Liver (tissue), 7 donors: ENCODE measurements at regions not wholly inside any gene's neighbourhood (a gene's known extent, or its start where the extent isn't known, plus 50 kb on each side); places are given as distances from the start of the nearest gene placed in this dataset.

Experiments used
- DNase-seq: peaks from one replicate; pipeline ENCODE4 v3.0.0-alpha.2; 2017; ENCODE audit warnings: low spot score
- H3K27ac ChIP-seq, 2 donors: one replicate each; pipeline ENCODE4 v1.7.0; 2013; ENCODE audit warnings: inconsistent platforms in 2 of 2, low read length in 2 of 2, control low read depth in 1 of 2, low read depth in 1 of 2, mild to moderate bottlenecking in 1 of 2
- H3K27me3 ChIP-seq, 4 donors: one replicate each; pipeline versions ENCODE4 v1.6.1 to v1.7.0; 2013; ENCODE audit warnings: low read length in 3 of 4, inconsistent platforms in 1 of 4, mild to moderate bottlenecking in 1 of 4, moderate library complexity in 1 of 4; ENCODE audit not compliant: control insufficient read depth in 4 of 4, insufficient read depth in 4 of 4
- H3K36me3 ChIP-seq, 4 donors: one replicate each; pipeline versions ENCODE4 v1.6.1 to v1.7.0; 2013; ENCODE audit warnings: low read length in 3 of 4, mild to moderate bottlenecking in 3 of 4, low read depth in 1 of 4, moderate library complexity in 1 of 4; ENCODE audit not compliant: control insufficient read depth in 4 of 4, insufficient read depth in 3 of 4
- H3K4me1 ChIP-seq, 4 donors: one replicate each; pipeline versions ENCODE4 v1.6.1 to v1.7.0; 2013; ENCODE audit warnings: low read length in 3 of 4, mild to moderate bottlenecking in 3 of 4, moderate library complexity in 1 of 4; ENCODE audit not compliant: control insufficient read depth in 4 of 4, insufficient read depth in 4 of 4
- H3K4me3 ChIP-seq, 3 donors: one replicate each; pipeline versions ENCODE4 v1.6.1 to v1.7.0; 2013; ENCODE audit warnings: low read length in 3 of 3, control low read depth in 1 of 3, low read depth in 1 of 3, mild to moderate bottlenecking in 1 of 3
- H3K9ac ChIP-seq, 2 donors: one replicate each; pipeline ENCODE4 v1.7.0; 2013; ENCODE audit warnings: low read length in 2 of 2, mild to moderate bottlenecking in 2 of 2, moderate library complexity in 2 of 2, control low read depth in 1 of 2, low read depth in 1 of 2
- H3K9me3 ChIP-seq, 4 donors: one replicate each; pipeline versions ENCODE4 v1.6.1 to v1.7.0; 2013; ENCODE audit warnings: low read length in 3 of 4; ENCODE audit not compliant: control insufficient read depth in 4 of 4
- EGR1 ChIP-seq, 2 donors: IDR thresholded peaks; 2 replicates each; pipeline ENCODE4 v1.6.1; 2016 to 2018; ENCODE audit warnings: antibody characterized with exemption in 2 of 2, low read depth in 2 of 2
- FOXA1 ChIP-seq: IDR thresholded peaks from 2 replicates; pipeline ENCODE4 v1.6.1; 2016; ENCODE audit warnings: antibody characterized with exemption
- FOXA2 ChIP-seq: IDR thresholded peaks from 2 replicates; pipeline ENCODE4 v1.6.1; 2016; ENCODE audit warnings: antibody characterized with exemption
- GABPA ChIP-seq, 2 donors: IDR thresholded peaks in 1 of 2; conservative IDR thresholded peaks in 1 of 2; 2 replicates each; pipeline ENCODE4 v1.6.1; 2016; ENCODE audit warnings: antibody characterized with exemption in 2 of 2, mild to moderate bottlenecking in 1 of 2, moderate library complexity in 1 of 2
- HNF4A ChIP-seq, 2 donors: conservative IDR thresholded peaks; 2 replicates each; pipeline ENCODE4 v1.6.1; 2016; ENCODE audit warnings: antibody characterized with exemption in 2 of 2, mild to moderate bottlenecking in 2 of 2
- JUND ChIP-seq, 2 donors: IDR thresholded peaks; 2 replicates each; pipeline ENCODE4 v1.6.1; 2016; ENCODE audit warnings: antibody characterized with exemption in 2 of 2
- NR2F2 ChIP-seq: IDR thresholded peaks from 2 replicates; pipeline ENCODE4 v1.6.1; 2016; ENCODE audit warnings: antibody characterized with exemption
- RAD21 ChIP-seq, 2 donors: IDR thresholded peaks; 2 replicates each; pipeline ENCODE4 v1.6.1; 2016; ENCODE audit warnings: antibody characterized with exemption in 2 of 2, mild to moderate bottlenecking in 2 of 2
- RXRA ChIP-seq, 2 donors: IDR thresholded peaks; 2 replicates each; pipeline ENCODE4 v1.6.1; 2017 to 2018; ENCODE audit warnings: antibody characterized with exemption in 2 of 2, mild to moderate bottlenecking in 1 of 2
- SP1 ChIP-seq: IDR thresholded peaks from 2 replicates; pipeline ENCODE4 v1.6.1; 2018; ENCODE audit warnings: antibody characterized with exemption, mild to moderate bottlenecking
- TAF1 ChIP-seq: conservative IDR thresholded peaks from 2 replicates; pipeline ENCODE4 v1.6.1; 2016; ENCODE audit warnings: antibody characterized with exemption, mild to moderate bottlenecking
- WGBS: extraction: QIAGEN DNeasy Blood & Tissue Kit; methylation state at CpG from one replicate; pipeline ENCODE4 v1.1.7; 2013; 5-methylcytosine and 5-hydroxymethylcytosine counted together
- TF ChIP-seq, protein P1 (sequence below): IDR thresholded peaks from 2 replicates; pipeline ENCODE4 v1.6.1; 2016; ENCODE audit warnings: antibody characterized with exemption
- TF ChIP-seq, protein P2 (sequence below): IDR thresholded peaks from 2 replicates; pipeline ENCODE4 v1.6.1; 2016; ENCODE audit warnings: antibody characterized with exemption
- TF ChIP-seq, protein P3 (sequence below): IDR thresholded peaks from 2 replicates; pipeline ENCODE4 v1.6.1; 2016; ENCODE audit warnings: antibody characterized with exemption
- TF ChIP-seq, protein P4 (sequence below): IDR thresholded peaks from 2 replicates; pipeline ENCODE4 v1.6.1; 2016; ENCODE audit warnings: antibody characterized with exemption, mild to moderate bottlenecking
- donor health status: healthy.
- donor health status: healthy.
- donor health status: healthy.
- donor health status: healthy.

DNA sequence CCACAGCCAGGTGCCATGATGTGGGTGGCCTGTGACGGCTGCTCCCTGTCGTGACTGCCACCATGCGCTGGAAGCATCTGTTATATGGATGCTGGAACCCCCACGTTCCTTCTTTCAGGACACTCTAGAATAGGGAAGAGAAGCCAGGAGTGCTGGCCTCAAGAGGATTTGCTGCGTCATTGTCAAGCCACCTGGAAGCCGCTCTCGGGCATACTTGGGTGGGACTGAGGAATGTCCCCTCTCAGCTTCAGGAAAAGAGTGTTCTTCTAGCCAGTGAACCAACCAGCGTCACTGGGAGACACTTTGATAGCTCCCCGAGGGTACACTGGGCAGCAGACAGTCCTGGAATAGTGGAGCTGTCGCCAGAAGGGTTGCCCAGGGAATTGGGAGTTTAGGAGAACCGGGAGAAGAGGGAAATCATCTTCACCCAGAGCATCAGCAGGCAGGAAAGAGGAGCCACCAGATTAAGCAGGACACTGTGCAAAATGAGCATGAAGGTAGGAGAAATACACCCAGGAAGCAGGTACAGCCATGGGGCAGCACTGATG, 130.8 kb upstream of the SASH1 start:
- WGBS = 90% methylated on average over 11 of the region's 11 CpGs
- DNase-seq = no peak

DNA sequence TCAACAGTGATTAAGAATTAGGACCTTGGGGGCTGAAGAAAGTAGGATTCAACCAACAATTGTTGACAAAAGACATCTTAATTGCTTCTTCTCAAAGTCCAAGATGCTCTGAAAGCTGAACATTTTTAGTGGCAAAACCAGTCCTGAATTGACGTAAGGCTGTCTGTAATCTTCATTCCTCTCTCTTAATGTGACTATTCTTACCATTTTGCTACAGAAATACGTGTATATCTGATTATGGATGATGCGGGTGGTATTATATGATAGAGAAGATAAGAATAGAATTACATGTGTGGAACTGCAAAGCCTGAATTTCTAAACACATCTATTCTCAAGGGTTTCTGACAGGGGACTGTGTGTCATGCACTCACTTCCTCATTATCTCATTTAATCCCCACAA, 130.3 kb upstream of the SASH1 start:
- Histone ChIP-seq H3K9ac (no peak overlapping the region), H3K4me1 (no peaks in the 10 kb centered on the region), H3K36me3 (no peaks in the 10 kb centered on the region), H3K4me3 (no peak overlapping the region), H3K27me3 (no peaks in the 10 kb centered on the region), H3K27ac (no peak overlapping the region), H3K9me3 (no peaks in the 10 kb centered on the region)
- 90% methylated on average over 3 of the region's 3 CpGs for WGBS
- DNase-seq = no peak
- TF ChIP-seq, protein P1, sequence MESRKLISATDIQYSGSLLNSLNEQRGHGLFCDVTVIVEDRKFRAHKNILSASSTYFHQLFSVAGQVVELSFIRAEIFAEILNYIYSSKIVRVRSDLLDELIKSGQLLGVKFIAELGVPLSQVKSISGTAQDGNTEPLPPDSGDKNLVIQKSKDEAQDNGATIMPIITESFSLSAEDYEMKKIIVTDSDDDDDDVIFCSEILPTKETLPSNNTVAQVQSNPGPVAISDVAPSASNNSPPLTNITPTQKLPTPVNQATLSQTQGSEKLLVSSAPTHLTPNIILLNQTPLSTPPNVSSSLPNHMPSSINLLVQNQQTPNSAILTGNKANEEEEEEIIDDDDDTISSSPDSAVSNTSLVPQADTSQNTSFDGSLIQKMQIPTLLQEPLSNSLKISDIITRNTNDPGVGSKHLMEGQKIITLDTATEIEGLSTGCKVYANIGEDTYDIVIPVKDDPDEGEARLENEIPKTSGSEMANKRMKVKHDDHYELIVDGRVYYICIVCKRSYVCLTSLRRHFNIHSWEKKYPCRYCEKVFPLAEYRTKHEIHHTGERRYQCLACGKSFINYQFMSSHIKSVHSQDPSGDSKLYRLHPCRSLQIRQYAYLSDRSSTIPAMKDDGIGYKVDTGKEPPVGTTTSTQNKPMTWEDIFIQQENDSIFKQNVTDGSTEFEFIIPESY = no peak
- TF ChIP-seq, protein P2, sequence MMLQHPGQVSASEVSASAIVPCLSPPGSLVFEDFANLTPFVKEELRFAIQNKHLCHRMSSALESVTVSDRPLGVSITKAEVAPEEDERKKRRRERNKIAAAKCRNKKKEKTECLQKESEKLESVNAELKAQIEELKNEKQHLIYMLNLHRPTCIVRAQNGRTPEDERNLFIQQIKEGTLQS = no peak
- TF ChIP-seq GABPA (IDR thresholded peaks at IDR 0.05 in 1 of 2, conservative IDR thresholded peaks at IDR 0.05 in 1 of 2) (no peak), FOXA2 (no peak), SP1 (no peak), FOXA1 (no peak), TAF1 (no peak), NR2F2 (no peak), JUND (IDR thresholded peaks at IDR 0.05) (no peak), RAD21 (IDR thresholded peaks at IDR 0.05) (no peak), EGR1 (IDR thresholded peaks at IDR 0.05; ENCODE audit: low read depth in 2 of 2) (no peak), RXRA (IDR thresholded peaks at IDR 0.05) (no peak)
- TF ChIP-seq, protein P3, sequence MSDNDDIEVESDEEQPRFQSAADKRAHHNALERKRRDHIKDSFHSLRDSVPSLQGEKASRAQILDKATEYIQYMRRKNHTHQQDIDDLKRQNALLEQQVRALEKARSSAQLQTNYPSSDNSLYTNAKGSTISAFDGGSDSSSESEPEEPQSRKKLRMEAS = no peak
- TF ChIP-seq, protein P4, sequence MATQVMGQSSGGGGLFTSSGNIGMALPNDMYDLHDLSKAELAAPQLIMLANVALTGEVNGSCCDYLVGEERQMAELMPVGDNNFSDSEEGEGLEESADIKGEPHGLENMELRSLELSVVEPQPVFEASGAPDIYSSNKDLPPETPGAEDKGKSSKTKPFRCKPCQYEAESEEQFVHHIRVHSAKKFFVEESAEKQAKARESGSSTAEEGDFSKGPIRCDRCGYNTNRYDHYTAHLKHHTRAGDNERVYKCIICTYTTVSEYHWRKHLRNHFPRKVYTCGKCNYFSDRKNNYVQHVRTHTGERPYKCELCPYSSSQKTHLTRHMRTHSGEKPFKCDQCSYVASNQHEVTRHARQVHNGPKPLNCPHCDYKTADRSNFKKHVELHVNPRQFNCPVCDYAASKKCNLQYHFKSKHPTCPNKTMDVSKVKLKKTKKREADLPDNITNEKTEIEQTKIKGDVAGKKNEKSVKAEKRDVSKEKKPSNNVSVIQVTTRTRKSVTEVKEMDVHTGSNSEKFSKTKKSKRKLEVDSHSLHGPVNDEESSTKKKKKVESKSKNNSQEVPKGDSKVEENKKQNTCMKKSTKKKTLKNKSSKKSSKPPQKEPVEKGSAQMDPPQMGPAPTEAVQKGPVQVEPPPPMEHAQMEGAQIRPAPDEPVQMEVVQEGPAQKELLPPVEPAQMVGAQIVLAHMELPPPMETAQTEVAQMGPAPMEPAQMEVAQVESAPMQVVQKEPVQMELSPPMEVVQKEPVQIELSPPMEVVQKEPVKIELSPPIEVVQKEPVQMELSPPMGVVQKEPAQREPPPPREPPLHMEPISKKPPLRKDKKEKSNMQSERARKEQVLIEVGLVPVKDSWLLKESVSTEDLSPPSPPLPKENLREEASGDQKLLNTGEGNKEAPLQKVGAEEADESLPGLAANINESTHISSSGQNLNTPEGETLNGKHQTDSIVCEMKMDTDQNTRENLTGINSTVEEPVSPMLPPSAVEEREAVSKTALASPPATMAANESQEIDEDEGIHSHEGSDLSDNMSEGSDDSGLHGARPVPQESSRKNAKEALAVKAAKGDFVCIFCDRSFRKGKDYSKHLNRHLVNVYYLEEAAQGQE = no peak

More for the DNA sequence above, 130.8 kb upstream of the SASH1 start:
- no peaks in the 10 kb centered on the region for H3K36me3 ChIP-seq
- no peaks in the 10 kb centered on the region for H3K27me3 ChIP-seq
- no peak for TF ChIP-seq RAD21 (IDR thresholded peaks at IDR 0.05)
- no peak for TF ChIP-seq HNF4A (conservative IDR thresholded peaks at IDR 0.05)
- no peak for TF ChIP-seq GABPA (IDR thresholded peaks at IDR 0.05 in 1 of 2, conservative IDR thresholded peaks at IDR 0.05 in 1 of 2)
- H3K4me3 ChIP-seq = no peak overlapping the region
- H3K9ac ChIP-seq = no peak overlapping the region
- H3K9me3 ChIP-seq = no peaks in the 10 kb centered on the region
- no peaks in the 10 kb centered on the region for H3K4me1 ChIP-seq
- H3K27ac ChIP-seq = no peak overlapping the region
